Neural cell (in vitro differentiated cells): ENCODE measurements at regions not wholly inside any gene's neighbourhood (a gene's known extent, or its start where the extent isn't known, plus 50 kb on each side); places are given as distances from the start of the nearest gene placed in this dataset.

ENCODE experiments used
- H2AFZ ChIP-seq: fragments of 200-600, 300-800 bp; sonication (generic), shearing (Covaris generic); 2 replicates; pipeline ENCODE4 v1.6.0; 2014; ENCODE audit warnings: low read depth, mild to moderate bottlenecking, antibody characterized with exemption, low read length, moderate library complexity
- H3F3A ChIP-seq: fragments of 200-600 bp; shearing (Covaris generic); 2 replicates; pipeline ENCODE4 v1.6.1; 2016; ENCODE audit warnings: mild to moderate bottlenecking, moderate library complexity, mixed read lengths, antibody characterized with exemption, low read length; ENCODE audit not compliant: insufficient read depth, poor library complexity, severe bottlenecking
- H3K27ac ChIP-seq: fragments of 200-600, 300-800 bp; sonication (generic), shearing (Covaris generic); 2 replicates; pipeline ENCODE4 v1.5.1; 2014; ENCODE audit warnings: mild to moderate bottlenecking, low read length, moderate library complexity
- H3K27me3 ChIP-seq: fragments of 300-800, 200-600 bp; sonication (generic), shearing (Covaris generic); 2 replicates; pipeline ENCODE4 v1.6.0; 2014; ENCODE audit warnings: mild to moderate bottlenecking, low read depth, low read length, moderate library complexity; ENCODE audit not compliant: insufficient read depth
- H3K36me3 ChIP-seq: fragments of 300-800, 200-600 bp; sonication (generic), shearing (Covaris generic); 2 replicates; pipeline ENCODE4 v1.5.1; 2014; ENCODE audit warnings: mild to moderate bottlenecking, antibody characterized with exemption, low read length, moderate library complexity; ENCODE audit not compliant: insufficient read depth
- H3K4me2 ChIP-seq: fragments of 300-800, 200-600 bp; sonication (generic), shearing (Covaris generic); 2 replicates; pipeline ENCODE4 v1.6.0; 2014; ENCODE audit warnings: mild to moderate bottlenecking, low read length
- H3K4me3 ChIP-seq: fragments of 300-800, 200-600 bp; sonication (generic), shearing (Covaris generic); 2 replicates; pipeline ENCODE4 v1.5.1; 2014; ENCODE audit warnings: mild to moderate bottlenecking, low read length, moderate library complexity
- H3K79me2 ChIP-seq: fragments of 200-600 bp; shearing (Covaris generic); replicated peaks from 2 replicates; pipeline ENCODE4 v1.6.0; 2014; ENCODE audit warnings: mild to moderate bottlenecking, low read length, moderate library complexity; ENCODE audit not compliant: insufficient read depth
- H3K9ac ChIP-seq: fragments of 300-800, 200-600 bp; sonication (generic), shearing (Covaris generic); 2 replicates; pipeline ENCODE4 v1.6.1; 2016; ENCODE audit warnings: mild to moderate bottlenecking, low read length, mixed read lengths
- H3K9me2 ChIP-seq: fragments of 200-600 bp; shearing (Covaris generic); 2 replicates; pipeline ENCODE4 v1.6.1; 2016; ENCODE audit warnings: mild to moderate bottlenecking, low read length, mixed read lengths; ENCODE audit not compliant: insufficient read depth
- H3K9me3 ChIP-seq: fragments of 200-600, 300-800 bp; sonication (generic), shearing (Covaris generic); 2 replicates; pipeline ENCODE4 v1.6.1; 2016; ENCODE audit warnings: mild to moderate bottlenecking, mixed run types, low read length, moderate library complexity, mixed read lengths
- H4K20me1 ChIP-seq: fragments of 200-600 bp; shearing (Covaris generic); 2 replicates; pipeline ENCODE4 v1.6.1; 2016; ENCODE audit warnings: mild to moderate bottlenecking, mixed run types; ENCODE audit not compliant: insufficient read depth
- EP300 ChIP-seq: fragments of 450-650 bp; conservative IDR thresholded peaks from 2 replicates; pipeline ENCODE4 v1.6.1; 2014; ENCODE audit warnings: antibody characterized with exemption, mild to moderate bottlenecking, moderate library complexity; ENCODE audit not compliant: poor library complexity, severe bottlenecking
- EZH2 ChIP-seq: fragments of 200-600, 300-800 bp; shearing (Covaris generic), sonication (generic); IDR thresholded peaks from 2 replicates; pipeline ENCODE4 v1.6.1; 2014; ENCODE audit warnings: antibody characterized with exemption, low read length, borderline replicate concordance, mild to moderate bottlenecking; ENCODE audit not compliant: insufficient read depth, poor library complexity, severe bottlenecking
- MXI1 ChIP-seq: fragments of 450-650 bp; conservative IDR thresholded peaks from 2 replicates; pipeline ENCODE4 v1.6.1; 2014; ENCODE audit warnings: antibody characterized with exemption, mild to moderate bottlenecking; ENCODE audit not compliant: poor library complexity, severe bottlenecking
- POLR2AphosphoS5 ChIP-seq: IDR thresholded peaks from 2 replicates; pipeline ENCODE4 v1.6.1; 2012
- RAD21 ChIP-seq: fragments of 450-650 bp; conservative IDR thresholded peaks from 2 replicates; pipeline ENCODE4 v1.6.1; 2014; ENCODE audit warnings: antibody characterized with exemption, mild to moderate bottlenecking, moderate library complexity
- SMC3 ChIP-seq: fragments of 450-650 bp; conservative IDR thresholded peaks from 2 replicates; pipeline ENCODE4 v1.6.1; 2014; ENCODE audit warnings: antibody characterized with exemption, mild to moderate bottlenecking, moderate library complexity; ENCODE audit not compliant: poor library complexity
- TAF1 ChIP-seq: IDR thresholded peaks from 2 replicates; pipeline ENCODE4 v1.6.1; 2012; ENCODE audit warnings: low read depth
- TF ChIP-seq, protein P1 (sequence below): IDR thresholded peaks from 2 replicates; pipeline ENCODE4 v1.6.1; 2012; ENCODE audit warnings: borderline replicate concordance
- TF ChIP-seq, protein P2 (sequence below): fragments of 450-650 bp; IDR thresholded peaks from 2 replicates; pipeline ENCODE4 v1.5.1; 2014; ENCODE audit warnings: antibody characterized with exemption, mild to moderate bottlenecking, moderate library complexity; ENCODE audit not compliant: poor library complexity, severe bottlenecking

- TF ChIP-seq EZH2 = no peak
These were observed 276.5 kb upstream of the ATP11B start (continued) for GRCh38 chr3:182516597-182517336.

DNA sequence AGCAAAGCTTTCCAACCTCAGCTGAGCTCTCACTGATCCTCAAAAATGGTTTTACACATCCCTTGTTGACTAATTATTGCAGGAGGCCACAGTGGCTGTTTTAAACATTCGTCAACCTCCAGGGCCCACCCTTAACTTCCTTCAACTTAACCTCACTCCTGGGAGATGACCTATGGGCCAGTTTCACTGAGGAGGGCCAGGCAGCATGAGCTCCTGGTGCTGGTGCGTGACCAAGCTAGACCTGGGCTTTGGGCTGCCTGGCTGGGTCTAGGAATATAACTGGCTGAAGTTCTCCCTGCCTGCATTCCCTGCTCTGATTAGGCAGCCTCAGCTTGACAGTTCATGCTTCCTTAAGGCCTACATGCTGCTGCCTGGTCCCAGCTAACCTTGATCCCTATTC is 273.7 kb upstream of the ATP11B start:
- Histone ChIP-seq H3K79me2 (no peaks in the 10 kb centered on the region), H3K27ac (no peak overlapping the region), H4K20me1 (no peaks in the 10 kb centered on the region), H3K4me2 (no peak overlapping the region), H3K9me3 (no peaks in the 10 kb centered on the region), H2AFZ (no peak overlapping the region), H3K27me3 (no peaks in the 10 kb centered on the region), H3K9ac (no peak overlapping the region), H3K9me2 (no peaks in the 10 kb centered on the region), H3K4me3 (no peak overlapping the region), H3F3A (no peaks in the 10 kb centered on the region), H3K36me3 (no peaks in the 10 kb centered on the region)
- TF ChIP-seq RAD21 (no peak), TAF1 (no peak), EP300 (no peak), POLR2AphosphoS5 (no peak), SMC3 (no peak), EZH2 (no peak), MXI1 (no peak)
- TF ChIP-seq, protein P1, sequence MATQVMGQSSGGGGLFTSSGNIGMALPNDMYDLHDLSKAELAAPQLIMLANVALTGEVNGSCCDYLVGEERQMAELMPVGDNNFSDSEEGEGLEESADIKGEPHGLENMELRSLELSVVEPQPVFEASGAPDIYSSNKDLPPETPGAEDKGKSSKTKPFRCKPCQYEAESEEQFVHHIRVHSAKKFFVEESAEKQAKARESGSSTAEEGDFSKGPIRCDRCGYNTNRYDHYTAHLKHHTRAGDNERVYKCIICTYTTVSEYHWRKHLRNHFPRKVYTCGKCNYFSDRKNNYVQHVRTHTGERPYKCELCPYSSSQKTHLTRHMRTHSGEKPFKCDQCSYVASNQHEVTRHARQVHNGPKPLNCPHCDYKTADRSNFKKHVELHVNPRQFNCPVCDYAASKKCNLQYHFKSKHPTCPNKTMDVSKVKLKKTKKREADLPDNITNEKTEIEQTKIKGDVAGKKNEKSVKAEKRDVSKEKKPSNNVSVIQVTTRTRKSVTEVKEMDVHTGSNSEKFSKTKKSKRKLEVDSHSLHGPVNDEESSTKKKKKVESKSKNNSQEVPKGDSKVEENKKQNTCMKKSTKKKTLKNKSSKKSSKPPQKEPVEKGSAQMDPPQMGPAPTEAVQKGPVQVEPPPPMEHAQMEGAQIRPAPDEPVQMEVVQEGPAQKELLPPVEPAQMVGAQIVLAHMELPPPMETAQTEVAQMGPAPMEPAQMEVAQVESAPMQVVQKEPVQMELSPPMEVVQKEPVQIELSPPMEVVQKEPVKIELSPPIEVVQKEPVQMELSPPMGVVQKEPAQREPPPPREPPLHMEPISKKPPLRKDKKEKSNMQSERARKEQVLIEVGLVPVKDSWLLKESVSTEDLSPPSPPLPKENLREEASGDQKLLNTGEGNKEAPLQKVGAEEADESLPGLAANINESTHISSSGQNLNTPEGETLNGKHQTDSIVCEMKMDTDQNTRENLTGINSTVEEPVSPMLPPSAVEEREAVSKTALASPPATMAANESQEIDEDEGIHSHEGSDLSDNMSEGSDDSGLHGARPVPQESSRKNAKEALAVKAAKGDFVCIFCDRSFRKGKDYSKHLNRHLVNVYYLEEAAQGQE = no peak
- TF ChIP-seq, protein P2, sequence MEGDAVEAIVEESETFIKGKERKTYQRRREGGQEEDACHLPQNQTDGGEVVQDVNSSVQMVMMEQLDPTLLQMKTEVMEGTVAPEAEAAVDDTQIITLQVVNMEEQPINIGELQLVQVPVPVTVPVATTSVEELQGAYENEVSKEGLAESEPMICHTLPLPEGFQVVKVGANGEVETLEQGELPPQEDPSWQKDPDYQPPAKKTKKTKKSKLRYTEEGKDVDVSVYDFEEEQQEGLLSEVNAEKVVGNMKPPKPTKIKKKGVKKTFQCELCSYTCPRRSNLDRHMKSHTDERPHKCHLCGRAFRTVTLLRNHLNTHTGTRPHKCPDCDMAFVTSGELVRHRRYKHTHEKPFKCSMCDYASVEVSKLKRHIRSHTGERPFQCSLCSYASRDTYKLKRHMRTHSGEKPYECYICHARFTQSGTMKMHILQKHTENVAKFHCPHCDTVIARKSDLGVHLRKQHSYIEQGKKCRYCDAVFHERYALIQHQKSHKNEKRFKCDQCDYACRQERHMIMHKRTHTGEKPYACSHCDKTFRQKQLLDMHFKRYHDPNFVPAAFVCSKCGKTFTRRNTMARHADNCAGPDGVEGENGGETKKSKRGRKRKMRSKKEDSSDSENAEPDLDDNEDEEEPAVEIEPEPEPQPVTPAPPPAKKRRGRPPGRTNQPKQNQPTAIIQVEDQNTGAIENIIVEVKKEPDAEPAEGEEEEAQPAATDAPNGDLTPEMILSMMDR = no peak

DNA sequence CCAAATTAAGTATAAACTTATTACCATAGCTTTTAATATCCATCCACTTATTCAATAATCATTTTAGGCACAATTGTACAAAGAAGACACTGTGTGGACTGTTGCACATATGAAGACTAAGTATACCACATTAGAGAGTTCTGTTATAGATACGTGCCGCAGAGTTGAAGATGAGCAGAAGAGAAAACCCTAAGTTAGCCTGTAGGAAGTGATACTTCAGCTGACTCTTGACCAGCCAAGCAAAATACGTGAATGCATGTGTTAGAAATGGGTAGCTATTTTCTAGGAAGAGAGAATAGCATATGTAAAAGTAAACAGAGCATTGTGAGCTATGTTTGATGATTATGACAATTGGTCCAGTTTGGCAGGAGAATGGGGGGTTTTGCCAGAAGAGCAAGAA is 272.0 kb upstream of the ATP11B start:
- Histone ChIP-seq H3F3A (no peaks in the 10 kb centered on the region), H3K4me2 (no peak overlapping the region), H3K27me3 (no peaks in the 10 kb centered on the region), H3K9me2 (no peaks in the 10 kb centered on the region), H3K9ac (no peak overlapping the region), H3K36me3 (no peaks in the 10 kb centered on the region), H2AFZ (no peak overlapping the region), H4K20me1 (no peaks in the 10 kb centered on the region), H3K79me2 (no peaks in the 10 kb centered on the region), H3K4me3 (no peak overlapping the region), H3K27ac (no peak overlapping the region), H3K9me3 (no peaks in the 10 kb centered on the region)
- TF ChIP-seq, protein P1 = no peak
- no peak for TF ChIP-seq POLR2AphosphoS5
- no peak for TF ChIP-seq EZH2
- TF ChIP-seq, protein P2 = no peak
- TF ChIP-seq MXI1 = no peak
- no peak for TF ChIP-seq RAD21
- TF ChIP-seq TAF1 = no peak
- no peak for TF ChIP-seq EP300
- no peak for TF ChIP-seq SMC3
